PC-3 (cell line): ENCODE measurements at regions not wholly inside any gene's neighbourhood (a gene's known extent, or its start where the extent isn't known, plus 50 kb on each side); places are given as distances from the start of the nearest gene placed in this dataset.

Experiments used
- CTCF ChIP-seq: fragments of 300-600 bp; sonication (generic); conservative IDR thresholded peaks from 2 replicates; pipeline ENCODE4 v1.5.1; 2017; ENCODE audit warnings: antibody characterized with exemption, low read depth, mild to moderate bottlenecking, low read length
- EZH2 ChIP-seq: fragments of 300-600 bp; sonication (generic); IDR thresholded peaks from one replicate; pipeline ENCODE4 v1.6.1; 2017; ENCODE audit warnings: antibody characterized with exemption, mild to moderate bottlenecking, low read length; ENCODE audit not compliant: unreplicated experiment
- EZH2phosphoT487 ChIP-seq: fragments of 300-600 bp; sonication (generic); IDR thresholded peaks from 2 replicates; pipeline ENCODE4 v1.6.1; 2018; ENCODE audit warnings: mild to moderate bottlenecking, antibody characterized with exemption, low read length, borderline replicate concordance

GRCh38 chr15:95737060-95737459 is 593.4 kb upstream of the NR2F2 start:
- TF ChIP-seq CTCF (no peak), EZH2 (no peak), EZH2phosphoT487 (no peak)
